HEK293T (cell line): ENCODE measurements at regions not wholly inside any gene's neighbourhood (a gene's known extent, or its start where the extent isn't known, plus 50 kb on each side); places are given as distances from the start of the nearest gene placed in this dataset.

Experiments
- CTCF ChIA-PET: fragments of 350-600 bp; formaldehyde crosslinking; extraction: SDS; loops from one replicate; lab custom pipeline; 2021; ENCODE audit warnings: antibody characterized with exemption, inconsistent platforms; lab: Yijun Ruan, JAX
- POLR2A ChIA-PET: fragments of 350-600 bp; formaldehyde crosslinking; extraction: SDS; loops from one replicate; lab custom pipeline; 2020; ENCODE audit warnings: antibody characterized with exemption, inconsistent platforms; lab: Yijun Ruan, JAX
- DNase-seq: peaks from one replicate; pipeline ENCODE4 v3.0.0; 2012; ENCODE audit warnings: mixed read lengths; ENCODE audit errors: extremely low spot score
- ARNT ChIP-seq: fragments of 450-650 bp; IDR thresholded peaks from 2 replicates; pipeline ENCODE4 v1.6.1; 2017; ENCODE audit warnings: mild to moderate bottlenecking
- BHLHE40 ChIP-seq: fragments of 450-650 bp; IDR thresholded peaks from 2 replicates; pipeline ENCODE4 v1.6.1; 2016; ENCODE audit warnings: mild to moderate bottlenecking, moderate library complexity, borderline replicate concordance
- CTBP1 ChIP-seq: fragments of 450-650 bp; IDR thresholded peaks from 2 replicates; pipeline ENCODE4 v1.6.1; 2016; ENCODE audit warnings: borderline replicate concordance
- ELF4 ChIP-seq: fragments of 450-650 bp; IDR thresholded peaks from 2 replicates; pipeline ENCODE4 v1.6.1; 2017; ENCODE audit warnings: antibody characterized with exemption
- FOXA1 ChIP-seq: fragments of 450-650 bp; IDR thresholded peaks from 2 replicates; pipeline ENCODE4 v1.6.1; 2016; ENCODE audit warnings: mild to moderate bottlenecking
- FOXK2 ChIP-seq: fragments of 450-650 bp; IDR thresholded peaks from 2 replicates; pipeline ENCODE4 v1.6.1; 2016; ENCODE audit warnings: mild to moderate bottlenecking
- FOXM1 ChIP-seq: fragments of 450-650 bp; IDR thresholded peaks from 2 replicates; pipeline ENCODE4 v1.6.1; 2017; ENCODE audit warnings: mild to moderate bottlenecking, borderline replicate concordance
- HDGF ChIP-seq: fragments of 450-650 bp; IDR thresholded peaks from 2 replicates; pipeline ENCODE4 v1.6.1; 2017; ENCODE audit warnings: antibody characterized with exemption, borderline replicate concordance
- L3MBTL2 ChIP-seq: fragments of 450-650 bp; conservative IDR thresholded peaks from 2 replicates; pipeline ENCODE4 v1.6.1; 2016; ENCODE audit warnings: mild to moderate bottlenecking
- LEF1 ChIP-seq: fragments of 450-650 bp; IDR thresholded peaks from 2 replicates; pipeline ENCODE4 v1.6.1; 2017; ENCODE audit warnings: mild to moderate bottlenecking, borderline replicate concordance
- NFRKB ChIP-seq: fragments of 450-650 bp; IDR thresholded peaks from 2 replicates; pipeline ENCODE4 v1.6.1; 2016; ENCODE audit warnings: mild to moderate bottlenecking, moderate library complexity
- PKNOX1 ChIP-seq: fragments of 450-650 bp; IDR thresholded peaks from 2 replicates; pipeline ENCODE4 v1.6.1; 2016
- SP1 ChIP-seq: fragments of 450-650 bp; IDR thresholded peaks from 2 replicates; pipeline ENCODE4 v1.6.1; 2017
- SUZ12 ChIP-seq: fragments of 450-650 bp; IDR thresholded peaks from 2 replicates; pipeline ENCODE4 v1.6.1; 2016; ENCODE audit warnings: mild to moderate bottlenecking
- TARDBP ChIP-seq: fragments of 450-650 bp; IDR thresholded peaks from 2 replicates; pipeline ENCODE4 v1.6.1; 2016
- ZNF384 ChIP-seq: fragments of 450-650 bp; IDR thresholded peaks from 2 replicates; pipeline ENCODE4 v1.6.1; 2016

GRCh38 chr12:103160622-103161021 lies 203.1 kb downstream of the ASCL1 start:
- CTCF ChIA-PET: no interaction called here
- DNase-seq: no peak
- TF ChIP-seq PKNOX1: no peak
- TF ChIP-seq TARDBP: no peak
- no peak for TF ChIP-seq HDGF
- TF ChIP-seq ZNF384: no peak
- TF ChIP-seq BHLHE40: no peak
- no peak for TF ChIP-seq LEF1
- no peak for TF ChIP-seq L3MBTL2
- no peak for TF ChIP-seq CTBP1
- TF ChIP-seq NFRKB: no peak
- POLR2A ChIA-PET: no interaction called here

- TF ChIP-seq CTBP1: no peak
- no peak for TF ChIP-seq L3MBTL2
- ChIA-PET POLR2A (no interaction called here), CTCF (no interaction called here)
- DNase-seq: no peak
Measured at GRCh38 chr12:103161582-103162362, 204.3 kb downstream of the ASCL1 start.

GRCh38 chr12:103166949-103167348 lies 209.5 kb downstream of the ASCL1 start:
- no peak for TF ChIP-seq L3MBTL2
- TF ChIP-seq ELF4: no peak
- no peak for TF ChIP-seq TARDBP
- no peak for TF ChIP-seq FOXK2
- TF ChIP-seq SUZ12: no peak
- no peak for TF ChIP-seq SP1
- no peak for TF ChIP-seq ARNT
- TF ChIP-seq LEF1: no peak
- TF ChIP-seq FOXM1: no peak
- TF ChIP-seq ZNF384: no peak
- no peak for TF ChIP-seq BHLHE40
- TF ChIP-seq CTBP1: no peak
- no peak for TF ChIP-seq HDGF
- TF ChIP-seq FOXA1: no peak
- no peak for TF ChIP-seq NFRKB
- no peak for TF ChIP-seq PKNOX1
- DNase-seq: no peak
- ChIA-PET POLR2A (no interaction called here), CTCF (no interaction called here)

GRCh38 chr12:103172447-103173112 lies 215.1 kb downstream of the ASCL1 start:
- POLR2A ChIA-PET: no interaction called here
- TF ChIP-seq FOXK2: no peak
- TF ChIP-seq HDGF: no peak
- TF ChIP-seq BHLHE40: no peak
- no peak for TF ChIP-seq CTBP1
- TF ChIP-seq ARNT: no peak
- no peak for TF ChIP-seq LEF1
- TF ChIP-seq SP1: no peak
- TF ChIP-seq ELF4: no peak
- TF ChIP-seq FOXA1: no peak
- TF ChIP-seq PKNOX1: no peak
- no peak for TF ChIP-seq SUZ12
- DNase-seq: no peak
- CTCF ChIA-PET: no interaction called here

GRCh38 chr12:103175625-103176024 lies 218.2 kb downstream of the ASCL1 start:
- TF ChIP-seq CTBP1 (no peak), FOXA1 (no peak), TARDBP (no peak), ARNT (no peak), ELF4 (no peak), SP1 (no peak), PKNOX1 (no peak), SUZ12 (no peak), FOXM1 (no peak), ZNF384 (no peak), HDGF (no peak), FOXK2 (no peak), NFRKB (no peak), BHLHE40 (no peak), L3MBTL2 (no peak), LEF1 (no peak)
- CTCF ChIA-PET: interaction anchor here (0.6 kb wide), 1 partner anchor 320 kb away, joined by 3 read pairs; the partner anchor contains the start of gene C12orf42
- POLR2A ChIA-PET: no interaction called here
- DNase-seq: no peak
